Ishikawa (cell line): ENCODE measurements at regions not wholly inside any gene's neighbourhood (a gene's known extent, or its start where the extent isn't known, plus 50 kb on each side); places are given as distances from the start of the nearest gene placed in this dataset.

ENCODE experiments used
- EP300 ChIP-seq: IDR thresholded peaks from 2 replicates; pipeline ENCODE4 v1.6.1; 2012; ENCODE audit warnings: borderline replicate concordance
- TAF1 ChIP-seq: IDR thresholded peaks from 2 replicates; pipeline ENCODE4 v1.6.1; 2012; ENCODE audit warnings: low read depth, mild to moderate bottlenecking
- TCF12 ChIP-seq: IDR thresholded peaks from 2 replicates; pipeline ENCODE4 v1.6.1; 2012; ENCODE audit warnings: low read depth
- YY1 ChIP-seq: IDR thresholded peaks from 2 replicates; pipeline ENCODE4 v1.6.1; 2012; ENCODE audit warnings: low read depth
- TF ChIP-seq, protein P1 (sequence below): IDR thresholded peaks from 2 replicates; pipeline ENCODE4 v1.6.1; 2012; ENCODE audit warnings: low read depth, mild to moderate bottlenecking

DNA sequence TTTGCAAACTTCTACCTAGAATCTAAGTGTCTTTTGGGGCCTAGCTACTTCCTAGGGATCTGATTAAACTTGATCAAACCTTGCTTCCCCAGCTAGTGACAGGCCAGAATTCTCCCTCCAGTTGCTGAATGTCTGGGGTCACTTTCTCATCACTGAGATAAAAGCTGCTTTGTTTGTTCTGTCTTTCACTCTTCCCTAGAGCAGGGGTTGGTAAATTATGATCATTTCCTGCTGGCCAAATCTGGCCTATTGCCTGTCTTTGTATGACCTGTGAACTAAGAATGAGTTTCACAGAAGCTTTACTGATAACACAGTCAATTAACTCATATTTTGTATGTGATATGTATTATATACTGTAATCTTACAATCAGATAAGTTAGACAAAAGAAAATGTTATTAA is 157.8 kb upstream of the AADAT start:
- TF ChIP-seq YY1 (no peak), EP300 (no peak), TCF12 (no peak), TAF1 (no peak)
- TF ChIP-seq, protein P1, sequence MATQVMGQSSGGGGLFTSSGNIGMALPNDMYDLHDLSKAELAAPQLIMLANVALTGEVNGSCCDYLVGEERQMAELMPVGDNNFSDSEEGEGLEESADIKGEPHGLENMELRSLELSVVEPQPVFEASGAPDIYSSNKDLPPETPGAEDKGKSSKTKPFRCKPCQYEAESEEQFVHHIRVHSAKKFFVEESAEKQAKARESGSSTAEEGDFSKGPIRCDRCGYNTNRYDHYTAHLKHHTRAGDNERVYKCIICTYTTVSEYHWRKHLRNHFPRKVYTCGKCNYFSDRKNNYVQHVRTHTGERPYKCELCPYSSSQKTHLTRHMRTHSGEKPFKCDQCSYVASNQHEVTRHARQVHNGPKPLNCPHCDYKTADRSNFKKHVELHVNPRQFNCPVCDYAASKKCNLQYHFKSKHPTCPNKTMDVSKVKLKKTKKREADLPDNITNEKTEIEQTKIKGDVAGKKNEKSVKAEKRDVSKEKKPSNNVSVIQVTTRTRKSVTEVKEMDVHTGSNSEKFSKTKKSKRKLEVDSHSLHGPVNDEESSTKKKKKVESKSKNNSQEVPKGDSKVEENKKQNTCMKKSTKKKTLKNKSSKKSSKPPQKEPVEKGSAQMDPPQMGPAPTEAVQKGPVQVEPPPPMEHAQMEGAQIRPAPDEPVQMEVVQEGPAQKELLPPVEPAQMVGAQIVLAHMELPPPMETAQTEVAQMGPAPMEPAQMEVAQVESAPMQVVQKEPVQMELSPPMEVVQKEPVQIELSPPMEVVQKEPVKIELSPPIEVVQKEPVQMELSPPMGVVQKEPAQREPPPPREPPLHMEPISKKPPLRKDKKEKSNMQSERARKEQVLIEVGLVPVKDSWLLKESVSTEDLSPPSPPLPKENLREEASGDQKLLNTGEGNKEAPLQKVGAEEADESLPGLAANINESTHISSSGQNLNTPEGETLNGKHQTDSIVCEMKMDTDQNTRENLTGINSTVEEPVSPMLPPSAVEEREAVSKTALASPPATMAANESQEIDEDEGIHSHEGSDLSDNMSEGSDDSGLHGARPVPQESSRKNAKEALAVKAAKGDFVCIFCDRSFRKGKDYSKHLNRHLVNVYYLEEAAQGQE: no peak
